ENCODE measurements at regions not wholly inside any gene's neighbourhood (a gene's known extent, or its start where the extent isn't known, plus 50 kb on each side); places are given as distances from the start of the nearest gene placed in this dataset.

DNA sequence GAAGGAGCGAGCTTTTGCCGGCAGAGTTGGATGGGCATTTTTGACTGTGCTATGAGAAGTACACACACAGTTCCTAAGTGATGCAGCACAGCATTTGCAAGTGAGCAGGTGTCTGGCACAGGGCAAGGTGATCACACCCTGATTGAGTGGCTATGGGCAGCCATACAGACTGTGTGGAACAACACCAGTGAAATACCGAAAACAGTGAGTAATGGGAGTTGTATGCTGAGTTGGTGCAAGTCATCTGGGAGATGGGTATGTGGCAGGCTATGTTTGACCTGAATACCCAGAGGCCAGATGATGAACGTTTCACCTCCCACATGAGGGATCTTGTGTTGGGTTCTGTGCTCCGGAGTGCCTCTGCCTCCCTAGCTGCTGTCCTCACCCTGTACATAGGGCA, 53.5 kb upstream of the TIPARP start:
- DNase-seq (ENCODE audit: low spot score), result no peak

DNA sequence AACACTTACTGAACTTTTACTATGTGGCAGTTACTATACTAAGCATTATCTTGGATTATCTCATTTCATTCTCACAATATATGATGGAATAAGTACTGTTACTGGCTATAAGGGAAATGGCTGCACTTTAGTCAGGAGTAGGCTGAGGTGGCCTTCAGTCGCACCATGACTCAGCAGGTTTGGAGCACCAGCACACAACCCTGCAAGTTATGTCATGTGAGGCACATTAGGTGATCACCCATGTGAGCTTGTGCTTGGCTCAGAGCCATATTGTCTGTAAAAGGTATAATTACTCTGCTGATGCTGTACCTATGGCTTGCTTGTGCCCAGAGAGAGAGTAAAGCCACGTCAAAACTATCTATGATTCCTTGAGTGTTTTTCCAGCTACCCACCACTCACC, 54.1 kb upstream of the TIPARP start:
- peak; percentile 39 for DNase-seq (ENCODE audit: low spot score)

DNA sequence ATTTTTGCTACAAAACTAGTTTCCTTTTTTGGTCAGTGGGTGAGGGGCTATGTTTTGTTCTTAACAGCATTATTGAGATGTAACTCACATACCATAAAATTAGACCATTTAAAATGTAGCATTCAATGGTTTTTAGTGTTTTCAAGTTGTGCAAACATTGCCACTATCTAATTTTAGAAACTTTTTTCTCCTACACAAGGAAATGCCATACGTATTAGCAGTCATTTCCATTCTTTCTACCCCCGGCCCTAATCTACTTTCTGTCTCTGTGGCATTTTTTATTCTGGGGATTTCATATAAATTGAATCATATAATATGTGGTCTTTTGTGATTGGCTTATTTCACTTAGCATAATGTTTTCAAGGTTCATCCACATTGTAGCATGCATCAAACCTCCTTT, 55.0 kb upstream of the TIPARP start:
- DNase-seq (ENCODE audit: low spot score), result no peak

DNA sequence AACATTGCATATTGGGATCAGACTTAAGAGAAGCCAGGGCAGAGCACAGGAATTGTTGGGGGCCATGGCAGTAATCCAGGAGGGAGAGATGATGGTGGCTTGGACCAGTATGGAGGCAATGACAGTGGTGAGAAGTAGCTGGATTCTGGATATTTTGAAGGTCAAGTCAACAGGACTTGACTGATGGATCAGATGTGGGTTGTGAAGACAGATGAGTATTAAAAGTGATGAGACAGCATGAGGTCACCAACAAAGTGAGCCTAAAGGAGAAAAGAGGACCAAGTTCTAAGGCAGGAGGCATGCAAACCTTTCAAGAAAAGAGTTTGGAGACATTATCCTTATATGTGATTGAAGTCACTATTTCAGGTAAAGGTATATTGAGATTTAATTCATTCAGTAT, 56.6 kb upstream of the TIPARP start:
- DNase-seq (ENCODE audit: low spot score), result peak; percentile 56

DNA sequence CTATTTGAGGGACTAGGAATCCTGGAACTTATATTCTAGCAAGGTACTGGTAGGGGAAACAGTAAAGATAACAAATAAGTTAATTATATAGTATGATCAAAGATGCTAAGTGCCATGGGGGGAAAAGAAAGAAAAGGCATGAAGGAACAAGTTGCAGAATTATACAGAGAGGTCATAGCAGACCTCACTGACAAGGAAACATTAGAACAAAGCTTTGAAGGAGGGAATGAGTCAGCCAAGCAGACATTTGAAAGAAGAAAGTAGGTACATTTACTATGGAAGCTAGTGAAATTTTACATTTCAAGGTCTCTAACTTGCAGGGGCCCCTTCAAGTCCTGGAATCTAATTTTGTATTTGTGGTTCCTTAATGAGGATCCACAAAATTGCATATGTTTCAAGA, 57.2 kb upstream of the TIPARP start:
- no peak for DNase-seq (ENCODE audit: low spot score)

DNA sequence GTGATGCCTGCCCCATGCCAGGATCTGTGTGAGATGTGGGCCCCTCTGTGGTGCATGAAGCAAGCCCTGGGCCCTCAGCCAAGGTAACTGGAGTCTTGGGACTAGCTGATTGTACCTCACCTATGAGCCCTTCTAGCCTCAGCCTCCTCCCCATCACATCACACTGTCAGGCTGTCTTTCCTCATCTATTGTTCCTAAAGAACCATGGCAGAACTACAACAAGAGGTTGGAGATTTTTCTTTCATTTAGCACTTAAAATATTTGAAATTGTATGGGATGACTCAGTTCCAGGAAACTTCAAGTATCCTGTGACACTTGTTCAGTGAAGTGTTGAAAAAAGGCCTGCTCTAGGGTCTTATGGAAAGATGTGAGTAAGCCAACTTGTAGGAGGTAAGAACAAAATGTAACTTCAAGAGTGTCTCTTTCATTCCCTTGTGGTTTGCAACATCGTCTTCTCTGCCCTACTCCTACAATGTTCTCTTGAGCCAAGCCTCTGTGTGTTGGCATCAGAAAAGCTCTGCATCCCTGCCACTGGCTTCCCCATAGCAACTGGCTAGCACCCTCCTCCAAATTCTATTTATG, 58.7 kb upstream of the TIPARP start:
- DNase-seq (ENCODE audit: low spot score), result peak; percentile 9

DNA sequence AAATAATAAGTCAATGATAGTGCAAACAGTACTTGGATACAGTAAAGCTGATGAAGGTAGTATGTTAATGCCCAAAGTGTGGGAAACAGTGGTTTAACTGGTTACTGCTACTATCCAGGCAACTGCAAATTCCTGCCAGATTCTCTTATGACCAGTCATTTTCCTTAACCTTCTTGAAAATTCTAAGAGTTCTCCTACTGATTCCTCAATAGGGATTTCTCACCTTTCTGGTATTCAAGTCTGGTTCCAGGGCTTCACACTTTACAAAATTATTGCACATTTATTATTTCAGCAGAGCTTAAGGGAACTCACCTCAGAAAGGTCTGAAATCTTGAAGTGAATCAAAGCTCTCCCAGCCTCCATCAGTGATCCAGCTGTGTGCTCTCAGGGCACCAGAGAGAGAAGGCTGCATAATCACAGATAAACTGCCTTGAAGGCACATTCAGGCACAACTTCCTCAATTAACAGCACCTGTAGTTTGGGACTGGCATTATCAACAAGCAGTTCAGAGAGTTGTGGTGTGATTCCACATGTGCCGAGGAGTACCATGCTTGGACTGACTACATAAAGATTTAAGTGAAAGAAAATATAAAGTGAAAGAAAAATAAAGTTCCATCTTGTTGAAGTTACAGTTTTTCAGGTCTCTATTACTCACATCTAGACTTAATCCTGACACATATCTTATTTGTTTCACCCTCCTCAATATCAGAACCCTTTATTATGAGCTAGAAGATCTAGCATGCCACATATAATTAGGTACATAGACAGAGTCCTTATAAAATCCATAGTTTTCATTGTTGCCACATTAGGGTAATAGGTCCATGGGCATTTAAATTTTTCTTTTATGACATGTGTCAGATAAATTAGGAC, 59.5 kb upstream of the TIPARP start:
- no peak for DNase-seq (ENCODE audit: low spot score)

DNA sequence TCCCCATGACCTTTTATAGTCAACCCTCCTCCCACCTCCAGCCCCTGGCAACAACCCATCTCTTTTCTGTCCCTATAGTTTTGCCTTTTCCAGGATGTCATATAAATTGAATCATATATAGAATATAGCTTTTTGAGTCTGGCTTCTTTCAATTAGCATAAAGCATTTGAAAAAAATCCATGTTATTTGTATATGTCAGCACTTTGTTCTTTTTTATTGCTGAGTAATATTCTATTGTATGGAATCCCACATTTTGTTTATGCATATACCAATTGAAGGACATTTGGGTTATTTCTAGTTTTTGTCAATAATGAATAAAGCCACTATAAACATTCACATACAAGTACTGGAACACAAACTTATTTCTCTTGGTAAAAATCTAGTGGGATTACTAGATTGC, 58.0 kb upstream of the SSR3 start:
- DNase-seq (ENCODE audit: low spot score), result no peak

DNA sequence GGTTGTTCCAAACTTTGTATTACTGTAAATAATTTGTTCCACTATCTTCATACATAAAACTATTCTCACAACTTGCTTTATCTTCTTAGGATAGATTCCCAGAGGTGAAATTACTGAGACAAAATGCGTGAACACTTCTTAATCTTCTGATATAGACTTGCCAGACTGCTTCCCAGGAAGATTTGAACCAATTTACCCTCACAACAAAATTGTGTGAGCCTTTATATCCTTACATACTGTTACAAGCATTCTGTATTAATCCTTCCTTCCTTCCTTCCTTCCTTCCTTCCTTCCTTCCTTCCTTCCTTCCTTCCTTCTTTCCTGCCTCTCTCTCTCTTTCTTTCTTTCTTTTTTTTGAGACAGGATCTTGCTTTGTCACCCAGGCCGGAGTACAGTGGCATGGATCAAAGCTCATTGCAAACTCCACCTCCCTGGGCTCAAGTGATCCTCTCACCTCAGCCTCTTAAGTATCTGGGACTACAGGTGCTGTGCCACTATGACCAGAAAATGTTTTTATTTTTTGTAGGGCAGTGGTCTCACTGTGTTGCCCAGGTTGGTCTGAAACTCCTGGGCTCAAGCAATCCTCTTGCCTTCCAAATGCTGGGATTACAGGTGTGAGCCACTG, 57.1 kb upstream of the SSR3 start:
- DNase-seq (ENCODE audit: low spot score), result no peak

DNA sequence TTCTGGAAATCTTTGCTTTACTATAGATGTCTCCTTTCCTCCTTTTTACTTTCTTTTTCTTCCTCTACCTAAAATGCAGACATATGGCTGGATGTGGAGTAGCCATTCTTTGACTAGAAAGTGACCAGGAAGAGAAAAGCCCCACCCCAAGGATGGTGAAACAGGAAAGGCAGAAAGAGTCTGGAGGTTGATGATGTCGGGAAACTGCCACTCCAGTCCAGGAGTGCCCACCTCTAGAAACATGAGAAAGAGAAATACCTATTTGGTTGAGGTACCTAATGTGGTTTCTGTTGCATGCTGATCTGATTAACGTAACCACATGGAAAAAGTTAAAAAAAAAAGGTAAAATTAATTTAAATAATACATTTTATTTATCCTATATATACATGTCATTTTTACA, 55.2 kb upstream of the SSR3 start:
- no peak for DNase-seq (ENCODE audit: low spot score)

DNA sequence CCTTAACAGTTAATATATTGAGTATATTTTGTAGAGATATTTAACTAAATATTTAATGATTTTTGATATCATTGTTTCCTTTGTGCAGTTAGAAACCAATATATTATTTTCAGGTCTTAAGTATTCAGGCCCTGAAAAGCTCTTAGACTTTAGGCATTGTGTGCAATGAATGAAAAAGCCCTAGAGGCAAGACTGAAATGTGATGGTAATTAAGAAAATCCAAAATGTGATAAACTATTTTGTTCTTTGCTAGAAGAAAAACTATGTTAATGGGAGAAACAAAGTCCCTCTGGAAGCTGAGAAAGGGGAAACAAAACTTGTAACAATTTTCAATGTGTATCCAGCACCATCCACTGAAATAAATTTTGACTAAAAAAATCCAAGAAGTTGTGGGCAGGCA, 54.6 kb upstream of the SSR3 start:
- no peak for DNase-seq (ENCODE audit: low spot score)

DNA sequence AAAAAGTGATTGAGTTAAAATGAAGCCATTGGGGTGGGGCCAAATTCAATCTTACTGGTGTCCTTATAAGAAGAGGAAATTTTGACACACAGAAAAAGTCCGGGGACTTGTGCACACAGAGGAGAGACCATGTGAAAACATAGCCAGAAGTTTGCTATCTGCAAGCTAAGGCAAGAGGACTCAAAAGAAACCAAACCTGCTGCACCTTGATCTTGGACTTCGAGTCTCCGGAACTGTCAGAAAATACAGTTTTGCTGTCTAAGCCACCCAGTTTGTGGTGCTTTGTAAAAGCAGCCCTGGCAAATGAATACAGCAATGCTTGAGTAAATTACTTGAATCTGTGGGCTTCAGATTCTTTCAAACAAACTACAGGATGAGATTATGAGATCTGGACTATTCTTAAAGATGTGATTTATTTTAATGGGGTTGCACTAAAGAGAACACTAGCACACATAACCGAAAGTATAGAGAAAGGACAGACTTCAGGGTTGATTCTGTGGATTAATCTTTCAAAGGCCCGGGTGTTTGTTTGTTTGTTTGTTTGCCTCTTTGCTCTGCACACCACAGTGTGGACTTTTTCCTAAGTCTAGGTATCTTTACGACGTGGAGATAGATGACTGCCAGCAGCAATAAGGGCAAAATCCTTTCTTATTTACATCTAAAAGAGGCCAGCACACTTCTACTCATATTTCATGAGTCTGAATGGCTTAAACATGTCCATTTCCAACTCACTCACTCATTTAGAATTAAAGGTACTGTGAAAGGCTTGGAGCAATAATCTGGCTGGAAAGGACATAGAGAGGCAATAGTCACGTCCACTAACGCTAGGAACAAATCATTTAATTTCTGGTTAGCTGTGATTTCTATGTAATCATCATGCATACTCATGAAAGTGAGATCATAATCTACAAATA, 53.9 kb upstream of the SSR3 start:
- no peak for DNase-seq (ENCODE audit: low spot score)

DNA sequence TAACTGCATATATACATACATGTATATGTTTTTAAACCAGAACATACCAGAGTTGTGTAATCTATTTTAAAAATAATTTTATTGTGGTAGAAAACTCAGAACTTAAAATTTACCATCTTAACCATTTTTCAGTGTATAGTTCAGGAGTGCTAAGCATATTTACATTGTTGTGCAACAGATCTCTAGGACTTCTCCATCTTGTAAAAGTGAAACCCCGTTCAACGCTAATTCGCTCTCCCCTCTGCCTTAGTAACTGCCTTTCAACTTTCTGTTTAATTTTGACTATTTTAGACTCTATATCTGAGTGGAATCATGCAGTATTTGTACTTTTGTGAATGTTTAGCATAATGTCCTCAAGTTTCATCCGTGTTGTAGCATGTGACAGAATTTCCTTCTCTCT, 51.8 kb upstream of the SSR3 start:
- DNase-seq (ENCODE audit: low spot score), result no peak

DNA sequence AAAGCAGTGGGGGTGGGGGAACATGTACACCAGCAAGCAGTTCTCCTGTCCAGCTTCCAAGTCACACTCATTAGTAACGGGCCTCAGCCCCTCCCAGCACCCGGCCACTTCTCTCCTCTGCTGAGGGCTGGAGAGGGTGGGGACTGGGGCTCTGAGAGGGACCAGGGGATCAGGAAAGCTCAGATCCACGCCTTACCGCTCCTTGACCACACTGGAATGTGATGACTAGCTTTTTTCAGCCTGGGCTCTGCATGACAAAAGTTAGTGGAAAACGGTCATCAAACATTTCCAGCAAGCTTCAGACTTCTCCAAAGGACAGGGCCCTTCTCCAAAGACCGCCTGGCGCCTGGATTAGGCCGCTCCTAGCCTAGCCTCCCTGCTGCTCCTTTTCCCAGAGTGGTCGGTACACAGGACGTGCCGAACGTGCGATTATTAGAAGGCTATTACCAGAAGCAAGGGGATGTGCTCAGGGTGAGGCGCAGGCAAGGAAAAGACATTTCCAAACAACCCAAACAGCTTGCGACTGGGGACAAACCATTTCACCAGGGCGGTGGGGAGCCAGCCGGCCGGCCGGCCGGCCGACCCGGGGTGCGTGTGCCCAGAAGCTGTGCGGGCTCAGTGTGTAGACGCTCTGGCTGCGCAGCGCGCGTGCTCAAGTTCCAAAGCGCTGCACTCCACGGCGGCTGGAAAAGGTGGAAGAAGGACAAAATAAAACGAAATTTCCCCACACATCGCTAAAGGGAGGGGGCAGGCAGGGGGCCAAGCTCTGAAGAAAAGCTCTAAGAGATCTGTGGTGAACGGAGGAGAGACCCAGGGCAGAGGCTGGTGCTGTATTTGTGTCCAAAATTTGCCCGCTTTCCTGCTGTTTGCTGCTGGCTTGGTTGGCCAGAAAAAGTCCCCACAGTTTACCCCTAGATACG, 51.0 kb upstream of the SSR3 start:
- DNase-seq (ENCODE audit: low spot score), result peak; percentile 28

DNA sequence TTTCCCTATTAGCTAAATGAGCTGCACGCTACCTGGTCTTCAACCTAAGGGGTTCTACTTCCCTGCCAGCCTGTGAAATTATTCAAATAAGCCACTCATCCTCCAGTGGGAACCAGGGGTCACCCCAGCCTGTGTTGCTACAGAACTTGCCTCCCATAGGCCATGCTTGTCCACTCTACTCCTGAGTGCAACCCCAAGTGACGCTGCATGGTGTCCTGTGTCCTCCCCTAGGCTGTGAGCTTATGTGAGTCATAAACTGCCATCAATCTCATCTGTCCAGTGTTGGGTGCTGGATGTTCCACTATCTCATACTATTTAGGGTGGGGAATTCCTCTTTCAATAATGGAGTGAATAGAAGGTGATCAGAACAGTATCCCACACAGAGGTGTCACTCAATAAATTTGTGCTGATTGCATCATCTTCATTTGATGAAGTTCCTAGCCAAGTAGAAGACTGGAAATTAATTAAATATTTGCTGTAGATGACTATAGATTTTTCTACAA, 49.8 kb upstream of the SSR3 start:
- DNase-seq (ENCODE audit: low spot score), result no peak

All from RKO (cell line).